ENCODE measurements at regions not wholly inside any gene's neighbourhood (a gene's known extent, or its start where the extent isn't known, plus 50 kb on each side); places are given as distances from the start of the nearest gene placed in this dataset.

DNA sequence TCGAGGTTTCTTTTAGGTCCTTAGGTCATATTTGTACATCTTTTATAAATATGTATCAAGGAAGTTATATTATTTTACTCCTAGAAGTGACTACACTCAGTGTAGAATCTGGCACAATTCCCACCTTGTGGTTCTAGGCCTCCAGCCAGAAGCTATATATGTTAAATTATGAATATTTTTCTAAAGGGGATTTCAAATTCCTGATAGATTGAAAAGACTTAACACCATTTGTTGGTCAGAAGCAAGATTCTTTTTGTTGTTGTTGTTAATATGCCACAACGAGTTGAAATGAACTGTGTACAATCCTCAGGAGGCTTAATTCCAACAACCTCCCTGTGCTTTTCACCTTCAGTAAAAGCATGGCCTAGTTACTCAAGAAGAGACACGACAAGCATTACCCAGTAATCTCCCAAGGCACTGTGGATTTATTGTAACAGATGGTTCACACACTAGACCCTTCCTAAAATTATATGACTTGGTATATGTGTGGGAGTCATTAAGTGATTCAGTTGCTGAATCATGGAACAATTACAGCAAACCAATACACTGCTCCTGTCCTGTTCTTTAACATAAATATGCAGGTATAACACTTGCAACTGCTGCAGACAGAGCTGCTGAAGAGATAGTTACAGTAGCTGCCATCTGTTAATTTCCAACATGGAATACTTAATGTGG, 964.4 kb upstream of the GOT2 start:
- no peak for TF ChIP-seq EP300 (IDR thresholded peaks at IDR 0.05)
- no peak for TF ChIP-seq POLR2AphosphoS5 (IDR thresholded peaks at IDR 0.05)
- TF ChIP-seq POLR2A (IDR thresholded peaks at IDR 0.05; ENCODE audit: low read depth): no peak
- TF ChIP-seq, protein P1, sequence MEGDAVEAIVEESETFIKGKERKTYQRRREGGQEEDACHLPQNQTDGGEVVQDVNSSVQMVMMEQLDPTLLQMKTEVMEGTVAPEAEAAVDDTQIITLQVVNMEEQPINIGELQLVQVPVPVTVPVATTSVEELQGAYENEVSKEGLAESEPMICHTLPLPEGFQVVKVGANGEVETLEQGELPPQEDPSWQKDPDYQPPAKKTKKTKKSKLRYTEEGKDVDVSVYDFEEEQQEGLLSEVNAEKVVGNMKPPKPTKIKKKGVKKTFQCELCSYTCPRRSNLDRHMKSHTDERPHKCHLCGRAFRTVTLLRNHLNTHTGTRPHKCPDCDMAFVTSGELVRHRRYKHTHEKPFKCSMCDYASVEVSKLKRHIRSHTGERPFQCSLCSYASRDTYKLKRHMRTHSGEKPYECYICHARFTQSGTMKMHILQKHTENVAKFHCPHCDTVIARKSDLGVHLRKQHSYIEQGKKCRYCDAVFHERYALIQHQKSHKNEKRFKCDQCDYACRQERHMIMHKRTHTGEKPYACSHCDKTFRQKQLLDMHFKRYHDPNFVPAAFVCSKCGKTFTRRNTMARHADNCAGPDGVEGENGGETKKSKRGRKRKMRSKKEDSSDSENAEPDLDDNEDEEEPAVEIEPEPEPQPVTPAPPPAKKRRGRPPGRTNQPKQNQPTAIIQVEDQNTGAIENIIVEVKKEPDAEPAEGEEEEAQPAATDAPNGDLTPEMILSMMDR (IDR thresholded peaks at IDR 0.05): no peak
- no peaks in the 10 kb centered on the region for H3K9me3 ChIP-seq
- WGBS: 43% methylated on average over 3 of the region's 3 CpGs
- no peaks in the 10 kb centered on the region for H3K27me3 ChIP-seq
- DNase-seq (ENCODE audit: extremely low spot score): no peak
- H3K27ac ChIP-seq (replicated peaks in 1 of 4): no peak overlapping the region
- H3K4me1 ChIP-seq: no peaks in the 10 kb centered on the region
- H3K4me3 ChIP-seq: no peak overlapping the region
- intact Hi-C loops (cut with DNase I): no loop called here
- H3K36me3 ChIP-seq: no peaks in the 10 kb centered on the region

DNA sequence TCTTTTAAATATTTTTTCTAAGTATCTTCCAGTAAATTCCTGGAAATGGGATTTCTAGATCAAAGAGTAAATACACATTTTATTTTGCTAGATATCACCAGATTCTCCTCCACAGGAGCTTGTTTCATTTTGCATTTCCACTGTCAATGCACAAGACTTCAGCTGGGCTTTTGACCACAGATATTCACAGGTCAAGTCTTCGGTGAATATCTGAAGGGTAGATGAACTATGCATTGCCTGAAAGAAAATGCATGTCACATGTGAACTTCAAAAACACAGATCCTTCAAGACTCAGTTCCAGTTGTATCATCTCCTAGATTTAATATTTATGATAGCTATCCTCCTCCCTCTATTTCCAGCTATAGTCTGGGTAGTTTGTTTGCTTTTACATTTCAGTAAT, 963.6 kb upstream of the GOT2 start:
- 88% methylated on average over 1 of the region's 1 CpG for WGBS
- Histone ChIP-seq H3K4me3 (no peak overlapping the region), H3K27me3 (no peaks in the 10 kb centered on the region), H3K4me1 (no peaks in the 10 kb centered on the region), H3K27ac (replicated peaks in 1 of 4) (no peak overlapping the region), H3K36me3 (no peaks in the 10 kb centered on the region), H3K9me3 (no peaks in the 10 kb centered on the region)
- DNase-seq (ENCODE audit: extremely low spot score): no peak
- no peak for TF ChIP-seq POLR2AphosphoS5 (IDR thresholded peaks at IDR 0.05)
- no peak for TF ChIP-seq POLR2A (IDR thresholded peaks at IDR 0.05; ENCODE audit: low read depth)
- no peak for TF ChIP-seq EP300 (IDR thresholded peaks at IDR 0.05)
- TF ChIP-seq, protein P1 (IDR thresholded peaks at IDR 0.05): no peak
- intact Hi-C loops (cut with DNase I): no loop called here

DNA sequence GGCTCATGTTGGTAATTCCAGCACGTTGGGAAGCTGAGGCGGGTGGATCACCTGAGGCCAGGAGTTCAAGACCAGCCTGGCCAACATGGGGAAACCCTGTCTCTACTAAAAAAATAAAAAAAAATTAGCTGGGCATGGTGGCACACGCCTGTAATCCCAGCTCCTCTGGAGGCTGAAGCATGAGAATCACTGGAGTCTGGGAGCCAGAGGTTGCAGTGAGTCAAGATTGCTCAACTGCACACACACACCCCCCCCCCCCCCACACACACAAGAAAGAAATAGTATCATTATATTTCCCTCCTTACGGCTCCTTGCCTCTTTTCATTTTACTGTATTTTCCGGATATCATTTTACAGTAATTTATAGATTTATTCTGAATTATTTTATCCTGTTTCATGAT, 963.1 kb upstream of the GOT2 start:
- no peak overlapping the region for H3K4me3 ChIP-seq
- H3K4me1 ChIP-seq: no peaks in the 10 kb centered on the region
- DNase-seq (ENCODE audit: extremely low spot score): no peak
- H3K36me3 ChIP-seq: no peaks in the 10 kb centered on the region
- H3K9me3 ChIP-seq: no peaks in the 10 kb centered on the region
- no peaks in the 10 kb centered on the region for H3K27me3 ChIP-seq
- intact Hi-C loops (cut with DNase I): no loop called here
- TF ChIP-seq, protein P1 (IDR thresholded peaks at IDR 0.05): no peak
- TF ChIP-seq POLR2AphosphoS5 (IDR thresholded peaks at IDR 0.05): no peak
- TF ChIP-seq EP300 (IDR thresholded peaks at IDR 0.05): no peak
- no peak for TF ChIP-seq POLR2A (IDR thresholded peaks at IDR 0.05; ENCODE audit: low read depth)
- WGBS: 89% methylated on average over 5 of the region's 5 CpGs
- no peak overlapping the region for H3K27ac ChIP-seq (replicated peaks in 1 of 4)

- TF ChIP-seq POLR2AphosphoS5 (IDR thresholded peaks at IDR 0.05): no peak
- no peak for TF ChIP-seq EP300 (IDR thresholded peaks at IDR 0.05)
- TF ChIP-seq, protein P1 (IDR thresholded peaks at IDR 0.05): no peak
- no peak for TF ChIP-seq POLR2A (IDR thresholded peaks at IDR 0.05; ENCODE audit: low read depth)
- Histone ChIP-seq H3K36me3 (no peaks in the 10 kb centered on the region), H3K4me3 (no peak overlapping the region), H3K9me3 (no peaks in the 10 kb centered on the region), H3K27me3 (no peaks in the 10 kb centered on the region), H3K27ac (replicated peaks in 1 of 4) (no peak overlapping the region), H3K4me1 (no peaks in the 10 kb centered on the region)
- intact Hi-C loops (cut with DNase I): no loop called here
- WGBS: 86% methylated on average over 2 of the region's 2 CpGs
- DNase-seq (ENCODE audit: extremely low spot score): no peak
Measured at GRCh38 chr16:59696495-59696894, 962.4 kb upstream of the GOT2 start.

DNA sequence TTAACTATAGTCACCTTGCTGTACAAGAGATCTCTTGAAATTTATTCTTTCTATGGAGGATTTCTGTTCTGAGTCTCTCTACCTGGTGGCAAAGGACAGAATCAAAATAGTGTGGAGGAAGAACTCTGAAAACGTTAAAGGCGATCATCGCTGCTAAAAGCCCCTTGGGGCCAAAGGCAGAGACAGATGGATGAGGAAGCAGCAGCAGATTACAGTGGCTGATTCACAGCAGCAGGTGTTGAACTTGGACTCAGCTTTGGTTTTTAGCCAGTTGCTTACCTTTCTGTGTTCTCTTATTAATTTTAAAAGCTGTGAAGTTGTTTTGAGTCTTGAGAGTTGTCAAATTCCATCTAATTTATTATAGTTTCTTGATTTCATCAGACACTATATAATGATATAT, 956.1 kb upstream of the GOT2 start:
- H3K4me3 ChIP-seq: no peak overlapping the region
- no peaks in the 10 kb centered on the region for H3K4me1 ChIP-seq
- TF ChIP-seq POLR2AphosphoS5 (IDR thresholded peaks at IDR 0.05) (no peak), POLR2A (IDR thresholded peaks at IDR 0.05; ENCODE audit: low read depth) (no peak), EP300 (IDR thresholded peaks at IDR 0.05) (no peak)
- TF ChIP-seq, protein P1 (IDR thresholded peaks at IDR 0.05): no peak
- 77% methylated on average over 3 of the region's 3 CpGs for WGBS
- no peak overlapping the region for H3K27ac ChIP-seq (replicated peaks in 1 of 4)
- no peaks in the 10 kb centered on the region for H3K9me3 ChIP-seq
- H3K36me3 ChIP-seq: no peaks in the 10 kb centered on the region
- intact Hi-C loops (cut with DNase I): no loop called here
- DNase-seq (ENCODE audit: extremely low spot score): no peak
- H3K27me3 ChIP-seq: no peaks in the 10 kb centered on the region
